HCT116 (cell line): ENCODE measurements at regions not wholly inside any gene's neighbourhood (a gene's known extent, or its start where the extent isn't known, plus 50 kb on each side); places are given as distances from the start of the nearest gene placed in this dataset.

Experiments
- ATAC-seq: fragments of 200-7000 bp; cut with Tn5 transposase; 2 replicates; pipeline ENCODE4 v1.9.1; 2020; ENCODE audit warnings: mild to moderate bottlenecking, moderate library complexity
- BruUV-seq: library from RNA; stranded (reverse); fragments of 400-500 nt; replicated peaks from 2 replicates; lab custom pipeline; 2021; lab: Mats Ljungman, UMichigan
- CTCF ChIA-PET: fragments of 300-600 bp; sonication (Branson Sonifier 250); formaldehyde crosslinking; loops from one replicate; lab custom pipeline; 2021; ENCODE audit warnings: antibody characterized with exemption; lab: Charles Lee
- POLR2A ChIA-PET: fragments of 300-600, 350-600 bp; sonication (Branson Sonifier 250); formaldehyde crosslinking; loops from one replicate; lab custom pipeline; 2021; ENCODE audit warnings: antibody characterized with exemption; lab: Charles Lee
- RAD21 ChIA-PET, 2 experiments: fragments of 300-600 bp; sonication (Branson Sonifier 250); formaldehyde crosslinking; loops; one replicate each; lab custom pipeline; 2023; ENCODE audit warnings: low total read pairs in 2 of 2; ENCODE audit not compliant: uncharacterized antibody in 2 of 2, unreplicated experiment in 2 of 2, low non-redundant PET in 1 of 2; lab: Charles Lee
- DNase-seq: peaks from one replicate; pipeline ENCODE4 v3.0.0-alpha.2; 2010; ENCODE audit warnings: low read depth, low spot score
- H2AFZ ChIP-seq: fragments of 200-600 bp; shearing (Covaris generic), sonication (generic); 2 replicates; pipeline ENCODE4 v1.6.1; 2017; ENCODE audit warnings: low read depth, mixed run types, mixed read lengths, antibody characterized with exemption, low read length; ENCODE audit not compliant: poor library complexity, severe bottlenecking
- H3K27ac ChIP-seq: 2 replicates; pipeline ENCODE4 v1.5.1; 2012; ENCODE audit warnings: low read depth, low read length
- H3K27me3 ChIP-seq: fragments of 200-600 bp; sonication (generic); 2 replicates; pipeline ENCODE4 v1.6.1; 2016; ENCODE audit warnings: mixed run types, low read length, mixed read lengths; ENCODE audit not compliant: insufficient read depth
- H3K36me3 ChIP-seq, 2 experiments: fragments of 200-500 bp in 1 of 2; fragments of 200-600 bp in 1 of 2; sonication (Bioruptor generic) in 1 of 2; sonication (generic) in 1 of 2; 2 replicates each; pipeline versions ENCODE4 v1.5.1 to v1.6.1; 2014 to 2016; ENCODE audit warnings: low read length in 2 of 2, inconsistent platforms in 1 of 2, mixed read lengths in 1 of 2, mixed run types in 1 of 2; ENCODE audit not compliant: insufficient read depth in 2 of 2, control insufficient read depth in 1 of 2
- H3K4me1 ChIP-seq, 2 experiments: fragments of 200-600 bp in 1 of 2; sonication (generic) in 1 of 2; 2 replicates each; pipeline versions ENCODE4 v1.5.1 to v1.6.1; 2012 to 2017; ENCODE audit warnings: low read length in 2 of 2, inconsistent platforms in 1 of 2, mild to moderate bottlenecking in 1 of 2, mixed read lengths in 1 of 2, mixed run types in 1 of 2, moderate library complexity in 1 of 2; ENCODE audit not compliant: insufficient read depth in 2 of 2, control insufficient read depth in 1 of 2
- H3K4me2 ChIP-seq: fragments of 200-600 bp; sonication (generic); 2 replicates; pipeline ENCODE4 v1.6.1; 2017; ENCODE audit warnings: mixed run types, low read length, mixed read lengths
- H3K4me3 ChIP-seq, 2 experiments: fragments of 200-600 bp in 1 of 2; sonication (generic) in 1 of 2; replicated peaks in 1 of 2; 2 replicates each; pipeline ENCODE4 v1.5.1; 2011 to 2016; ENCODE audit warnings: low read length in 2 of 2, control low read depth in 1 of 2, low read depth in 1 of 2, mild to moderate bottlenecking in 1 of 2, mixed read lengths in 1 of 2, mixed run types in 1 of 2
- H3K79me2 ChIP-seq: fragments of 200-600 bp; sonication (generic); 2 replicates; pipeline ENCODE4 v1.6.1; 2017; ENCODE audit warnings: mild to moderate bottlenecking, mixed run types, low read length, moderate library complexity, mixed read lengths; ENCODE audit not compliant: insufficient read depth
- H3K9ac ChIP-seq: fragments of 200-600 bp; sonication (generic); 2 replicates; pipeline ENCODE4 v1.6.1; 2016; ENCODE audit warnings: low read length, mixed read lengths
- H3K9me2 ChIP-seq: fragments of 200-600 bp; sonication (generic), shearing (Covaris generic); 2 replicates; pipeline ENCODE4 v1.6.1; 2017; ENCODE audit warnings: mixed run types, mild to moderate bottlenecking, moderate library complexity; ENCODE audit not compliant: insufficient read depth
- H3K9me3 ChIP-seq, 2 experiments: fragments of 200-500 bp in 1 of 2; fragments of 200-600 bp in 1 of 2; sonication (Bioruptor generic) in 1 of 2; sonication (generic) in 1 of 2; 2 replicates each; pipeline ENCODE4 v1.6.1; 2014 to 2017; ENCODE audit warnings: low read length in 2 of 2, mixed read lengths in 2 of 2, inconsistent platforms in 1 of 2, low read depth in 1 of 2, mild to moderate bottlenecking in 1 of 2, mixed run types in 1 of 2, moderate library complexity in 1 of 2; ENCODE audit not compliant: control insufficient read depth in 1 of 2, insufficient read depth in 1 of 2
- H4K20me1 ChIP-seq: fragments of 200-600 bp; sonication (generic), shearing (Covaris generic); 2 replicates; pipeline ENCODE4 v1.6.1; 2017; ENCODE audit warnings: mixed run types, mild to moderate bottlenecking, moderate library complexity; ENCODE audit not compliant: insufficient read depth
- CEBPB ChIP-seq: IDR thresholded peaks from 2 replicates; pipeline ENCODE4 v1.6.1; 2012; ENCODE audit warnings: low read depth
- ELF1 ChIP-seq: IDR thresholded peaks from 2 replicates; pipeline ENCODE4 v1.6.1; 2012; ENCODE audit warnings: low read depth, borderline replicate concordance
- EZH2phosphoT487 ChIP-seq: fragments of 200-600 bp; IDR thresholded peaks from 2 replicates; pipeline ENCODE4 v1.6.1; 2018; ENCODE audit warnings: antibody characterized with exemption, borderline replicate concordance
- FOSL1 ChIP-seq: IDR thresholded peaks from 2 replicates; pipeline ENCODE4 v1.6.1; 2012; ENCODE audit warnings: low read depth
- JUND ChIP-seq: IDR thresholded peaks from 2 replicates; pipeline ENCODE4 v1.6.1; 2012
- POLR2A ChIP-seq: IDR thresholded peaks from 2 replicates; pipeline ENCODE4 v1.7.0; 2011; ENCODE audit warnings: borderline replicate concordance; ENCODE audit not compliant: insufficient read depth, insufficient read length; ENCODE audit errors: extremely low read depth
- POLR2AphosphoS5 ChIP-seq: IDR thresholded peaks from 2 replicates; pipeline ENCODE4 v1.6.1; 2011; ENCODE audit warnings: mild to moderate bottlenecking, low read depth, low read length, moderate library complexity
- RAD21 ChIP-seq: IDR thresholded peaks from 2 replicates; pipeline ENCODE4 v1.6.1; 2012; ENCODE audit warnings: low read depth, mild to moderate bottlenecking
- SIN3A ChIP-seq: IDR thresholded peaks from 2 replicates; pipeline ENCODE4 v1.6.1; 2012; ENCODE audit warnings: low read depth
- SP1 ChIP-seq: IDR thresholded peaks from 2 replicates; pipeline ENCODE4 v1.6.1; 2012; ENCODE audit warnings: low read depth
- SRF ChIP-seq: IDR thresholded peaks from 2 replicates; pipeline ENCODE4 v1.6.1; 2012; ENCODE audit warnings: low read depth
- TCF7L2 ChIP-seq: IDR thresholded peaks from 2 replicates; pipeline ENCODE4 v1.7.0; 2011; ENCODE audit warnings: borderline replicate concordance, inconsistent platforms; ENCODE audit not compliant: insufficient read depth, insufficient read length; ENCODE audit errors: extremely low read depth
- YY1 ChIP-seq: IDR thresholded peaks from 2 replicates; pipeline ENCODE4 v1.6.1; 2011; ENCODE audit warnings: low read length, low read depth, moderate library complexity, mild to moderate bottlenecking; ENCODE audit not compliant: insufficient replicate concordance; ENCODE audit errors: extremely low read depth
- ZFX ChIP-seq: fragments of 450-650 bp; IDR thresholded peaks from 2 replicates; pipeline ENCODE4 v1.6.1; 2017
- intact Hi-C: fragments of 100-400 bp; cut with micrococcal nuclease; formaldehyde crosslinking; loops from 2 replicates; pipeline ENCODE4 v1.10.0; 2022

DNA sequence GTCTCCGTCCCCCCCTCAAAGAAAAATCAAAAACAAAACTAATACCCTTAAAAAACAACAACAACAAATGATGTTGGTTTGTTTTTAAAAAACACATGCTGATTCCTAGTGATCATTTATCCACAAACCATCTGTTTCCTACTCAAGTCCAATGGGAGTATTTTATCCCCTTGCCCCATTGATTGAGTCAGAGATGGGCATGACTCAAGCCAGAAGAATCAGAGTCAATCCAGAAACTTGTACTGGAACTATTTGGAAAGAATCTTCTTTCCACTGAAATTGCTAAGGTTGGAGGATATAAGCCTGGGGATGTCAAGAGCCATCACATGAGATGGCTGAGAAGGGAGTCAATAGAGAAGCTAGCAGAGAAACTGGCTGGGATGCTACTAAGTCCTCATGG, 176.4 kb downstream of the MIS18A start:
- TF ChIP-seq RAD21 (no peak), SRF (no peak), YY1 (no peak), FOSL1 (no peak), SP1 (no peak), CEBPB (no peak), SIN3A (no peak)
- ChIA-PET POLR2A (no interaction called here), RAD21 (no interaction called here), CTCF (interaction anchor here (0.9 kb wide), 1 partner anchor 156 kb away, joined by 3 read pairs; no protein-coding TSS in a partner anchor)
- Histone ChIP-seq H2AFZ (no peak overlapping the region), H3K27me3 (peaks cover 41% of the 10 kb centered on the region), H3K4me1 (no peaks in the 10 kb centered on the region), H3K9ac (no peak overlapping the region), H3K27ac (no peak overlapping the region), H3K79me2 (no peaks in the 10 kb centered on the region), H3K4me3 (no peak overlapping the region), H4K20me1 (no peaks in the 10 kb centered on the region), H3K36me3 (no peaks in the 10 kb centered on the region), H3K9me3 (no peaks in the 10 kb centered on the region; a peak in 1 of 4 replicates), H3K9me2 (no peaks in the 10 kb centered on the region), H3K4me2 (no peak overlapping the region)
- ATAC-seq, result no peak
- intact Hi-C loops, result no loop called here
- no peak for DNase-seq
- no TSS peak for BruUV-seq

DNA sequence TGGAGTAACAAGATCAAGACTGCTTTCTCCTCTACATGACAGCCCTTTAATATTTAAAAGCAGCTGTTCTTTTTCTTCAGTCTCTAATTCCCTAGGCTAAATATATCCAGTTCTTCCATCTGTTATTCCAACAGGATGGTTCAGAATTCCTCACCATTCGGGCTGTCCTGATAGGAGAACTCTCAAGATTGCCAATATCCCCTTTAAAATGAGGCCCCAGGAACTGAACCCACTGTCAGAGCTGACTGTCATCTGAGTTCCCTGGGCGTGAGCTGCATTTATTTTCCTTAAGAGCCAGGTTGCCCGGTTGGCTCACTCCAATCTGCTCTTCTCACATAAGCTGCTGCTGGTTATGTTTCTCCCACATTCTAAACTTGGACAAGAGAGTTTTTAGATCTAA, 177.6 kb downstream of the MIS18A start:
- Histone ChIP-seq H4K20me1 (no peaks in the 10 kb centered on the region), H3K27ac (no peak overlapping the region), H3K36me3 (no peaks in the 10 kb centered on the region), H3K79me2 (no peaks in the 10 kb centered on the region), H3K4me1 (no peaks in the 10 kb centered on the region), H3K9me2 (no peaks in the 10 kb centered on the region), H2AFZ (no peak overlapping the region), H3K9me3 (no peaks in the 10 kb centered on the region)
- TF ChIP-seq TCF7L2 (no peak), SRF (no peak), JUND (no peak), POLR2A (no peak), CEBPB (no peak), ZFX (no peak), POLR2AphosphoS5 (no peak), EZH2phosphoT487 (no peak), ELF1 (no peak)
- TF ChIP-seq, all 23 proteins: peak for 0
- intact Hi-C loops, result no loop called here
- RAD21 ChIA-PET, result no interaction called here
- DNase-seq, result no peak
- no TSS peak for BruUV-seq
- Histone ChIP-seq H3K4me2 (no peak overlapping the region), H3K4me3 (no peak overlapping the region), H3K9ac (no peak overlapping the region), H3K27me3 (peaks cover 31% of the 10 kb centered on the region)
- POLR2A ChIA-PET, result no interaction called here
- CTCF ChIA-PET, result interaction anchor here (0.9 kb wide), 1 partner anchor 236 kb away, joined by 3 read pairs; no protein-coding TSS in a partner anchor
- ATAC-seq, result no peak
